CD14-positive monocyte (primary cell): ENCODE measurements at regions not wholly inside any gene's neighbourhood (a gene's known extent, or its start where the extent isn't known, plus 50 kb on each side); places are given as distances from the start of the nearest gene placed in this dataset.

Experiments used
- DNase-seq, 3 donors: peaks; one replicate each; pipeline ENCODE4 v3.0.0-alpha.2; 2011 to 2022
- H2AFZ ChIP-seq: 2 replicates; pipeline ENCODE4 v1.6.0; 2012; ENCODE audit warnings: mild to moderate bottlenecking, low read depth, low read length, inconsistent platforms; ENCODE audit not compliant: insufficient read depth, poor library complexity, severe bottlenecking
- H3K27ac ChIP-seq, 2 donors: 1 replicate in 1 of 2; 2 replicates in 1 of 2; pipeline ENCODE4 v1.5.1; 2012 to 2013; ENCODE audit warnings: low read length in 2 of 2, control low read depth in 1 of 2, inconsistent platforms in 1 of 2, low read depth in 1 of 2, mild to moderate bottlenecking in 1 of 2
- H3K27me3 ChIP-seq, 2 donors: one replicate each; pipeline versions ENCODE4 v1.6.0 to v1.6.1; 2011 to 2013; ENCODE audit warnings: low read length in 2 of 2; ENCODE audit not compliant: control insufficient read depth in 2 of 2, insufficient read depth in 2 of 2
- H3K36me3 ChIP-seq, 2 donors: replicated peaks in 1 of 2; 1 replicate in 1 of 2; 2 replicates in 1 of 2; pipeline versions ENCODE4 v1.5.1 to v1.6.1; 2012 to 2013; ENCODE audit warnings: low read length in 2 of 2, control low read depth in 1 of 2, inconsistent platforms in 1 of 2, mild to moderate bottlenecking in 1 of 2; ENCODE audit not compliant: insufficient read depth in 2 of 2, control insufficient read depth in 1 of 2
- H3K4me1 ChIP-seq, 2 donors: 1 replicate in 1 of 2; 2 replicates in 1 of 2; pipeline versions ENCODE4 v1.5.1 to v1.6.1; 2012 to 2013; ENCODE audit warnings: low read length in 2 of 2, control low read depth in 1 of 2, inconsistent platforms in 1 of 2, mild to moderate bottlenecking in 1 of 2, moderate library complexity in 1 of 2; ENCODE audit not compliant: insufficient read depth in 2 of 2, control insufficient read depth in 1 of 2
- H3K4me2 ChIP-seq: replicated peaks from 2 replicates; pipeline ENCODE3; 2012; ENCODE audit warnings: low read length, moderate library complexity, mild to moderate bottlenecking; ENCODE audit not compliant: poor library complexity, severe bottlenecking; ENCODE audit errors: extremely low read depth
- H3K4me3 ChIP-seq, 3 experiments: fragments of 200-600 bp in 1 of 3; sonication (generic) in 1 of 3; replicated peaks in 1 of 3; 1 replicate in 2 of 3; 2 replicates in 1 of 3; pipeline ENCODE4 v1.5.1; 2011 to 2013; ENCODE audit warnings: low read length in 3 of 3, mild to moderate bottlenecking in 3 of 3, control low read depth in 2 of 3, low read depth in 2 of 3, inconsistent platforms in 1 of 3, moderate library complexity in 1 of 3
- H3K79me2 ChIP-seq: 2 replicates; pipeline ENCODE4 v1.6.0; 2012; ENCODE audit warnings: mild to moderate bottlenecking, control low read depth, inconsistent platforms, low read length, moderate library complexity; ENCODE audit not compliant: insufficient read depth
- H3K9ac ChIP-seq: 2 replicates; pipeline ENCODE4 v1.6.0; 2017; ENCODE audit warnings: low read length, mild to moderate bottlenecking; ENCODE audit not compliant: insufficient read depth, poor library complexity, severe bottlenecking
- H3K9me3 ChIP-seq, 2 donors: replicated peaks in 1 of 2; 1 replicate in 1 of 2; 2 replicates in 1 of 2; pipeline versions ENCODE4 v1.5.1 to v1.6.1; 2012 to 2013; ENCODE audit warnings: low read length in 2 of 2, control low read depth in 1 of 2; ENCODE audit not compliant: control insufficient read depth in 1 of 2, insufficient read depth in 1 of 2
- H4K20me1 ChIP-seq: 2 replicates; pipeline ENCODE4 v1.6.0; 2012; ENCODE audit warnings: mild to moderate bottlenecking, low read length, control low read depth, moderate library complexity; ENCODE audit not compliant: insufficient read depth
- H3K27ac Mint-ChIP-seq, 7 donors: one replicate each; pipeline ENCODE4 v1.8.0; 2020; ENCODE audit warnings: mild to moderate bottlenecking in 7 of 7, mixed read lengths in 7 of 7, moderate library complexity in 6 of 7, inconsistent platforms in 2 of 7
- H3K27me3 Mint-ChIP-seq, 3 donors: one replicate each; pipeline ENCODE4 v1.8.0; 2021 to 2022; ENCODE audit warnings: low read depth in 3 of 3, mild to moderate bottlenecking in 3 of 3, mixed read lengths in 3 of 3, moderate library complexity in 3 of 3, inconsistent platforms in 1 of 3
- H3K36me3 Mint-ChIP-seq, 2 donors: one replicate each; pipeline ENCODE4 v1.8.0; 2020; ENCODE audit warnings: mixed read lengths in 2 of 2, inconsistent platforms in 1 of 2, mild to moderate bottlenecking in 1 of 2
- H3K4me1 Mint-ChIP-seq: one replicate; pipeline ENCODE4 v1.8.0; 2020; ENCODE audit warnings: mild to moderate bottlenecking, mixed read lengths
- H3K4me3 Mint-ChIP-seq, 2 donors: one replicate each; pipeline ENCODE4 v1.8.0; 2020; ENCODE audit warnings: mild to moderate bottlenecking in 2 of 2, mixed read lengths in 2 of 2, moderate library complexity in 1 of 2
- H3K9me3 Mint-ChIP-seq, 7 donors: one replicate each; pipeline ENCODE4 v1.8.0; 2020 to 2022; ENCODE audit warnings: mixed read lengths in 7 of 7, mild to moderate bottlenecking in 6 of 7, moderate library complexity in 6 of 7, inconsistent platforms in 2 of 7
- WGBS: methylation state at CpG from one replicate; pipeline ENCODE4 v1.1.5; 2013; ENCODE audit warnings: missing lambda C conversion rate; ENCODE audit not compliant: insufficient coverage; 5-methylcytosine and 5-hydroxymethylcytosine counted together
- intact Hi-C, 2 donors: fragments of 100-400 bp; cut with micrococcal nuclease; formaldehyde crosslinking; loops; one replicate each; pipeline versions ENCODE4 v1.15.0 to v1.15.1; 2023
- TF ChIP-seq, protein P1 (sequence below): fragments of 200-600 bp; IDR thresholded peaks from one replicate; pipeline ENCODE4 v1.8.0; 2022; ENCODE audit warnings: antibody characterized with exemption, mild to moderate bottlenecking

DNA sequence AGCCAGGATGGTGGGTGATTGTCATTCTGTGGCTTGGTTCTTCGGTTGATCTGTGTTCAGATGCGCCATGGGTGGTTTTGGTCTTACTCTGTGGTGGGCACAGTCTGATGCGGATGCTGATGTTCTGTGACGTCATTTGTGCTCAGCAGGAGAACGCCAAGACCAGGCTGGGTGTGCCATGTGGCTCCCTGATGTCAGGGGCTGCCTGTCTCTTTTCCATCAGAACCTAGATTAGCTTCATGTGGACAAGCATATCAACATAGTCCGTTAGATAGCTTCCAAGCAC, 100.6 kb upstream of the ARL4C start:
- intact Hi-C loops: no loop called here
- H2AFZ ChIP-seq: no peak overlapping the region
- Mint-ChIP-seq H3K36me3 (no peaks in the 10 kb centered on the region), H3K4me3 (no peak overlapping the region), H3K27me3 (peaks cover 0 to 5% (median 2%) of the 10 kb centered on the region in 3 donors), H3K4me1 (no peaks in the 10 kb centered on the region), H3K27ac (no peak overlapping the region), H3K9me3 (peaks cover 0 to 3% (median 2%) of the 10 kb centered on the region in 7 donors)
- H3K79me2 ChIP-seq: no peaks in the 10 kb centered on the region
- H3K9ac ChIP-seq: no peak overlapping the region
- H3K4me1 ChIP-seq: no peaks in the 10 kb centered on the region
- no peak for DNase-seq
- no peaks in the 10 kb centered on the region for H4K20me1 ChIP-seq
- H3K27me3 ChIP-seq: no peaks in the 10 kb centered on the region
- no peak overlapping the region for H3K27ac ChIP-seq
- TF ChIP-seq, protein P1, sequence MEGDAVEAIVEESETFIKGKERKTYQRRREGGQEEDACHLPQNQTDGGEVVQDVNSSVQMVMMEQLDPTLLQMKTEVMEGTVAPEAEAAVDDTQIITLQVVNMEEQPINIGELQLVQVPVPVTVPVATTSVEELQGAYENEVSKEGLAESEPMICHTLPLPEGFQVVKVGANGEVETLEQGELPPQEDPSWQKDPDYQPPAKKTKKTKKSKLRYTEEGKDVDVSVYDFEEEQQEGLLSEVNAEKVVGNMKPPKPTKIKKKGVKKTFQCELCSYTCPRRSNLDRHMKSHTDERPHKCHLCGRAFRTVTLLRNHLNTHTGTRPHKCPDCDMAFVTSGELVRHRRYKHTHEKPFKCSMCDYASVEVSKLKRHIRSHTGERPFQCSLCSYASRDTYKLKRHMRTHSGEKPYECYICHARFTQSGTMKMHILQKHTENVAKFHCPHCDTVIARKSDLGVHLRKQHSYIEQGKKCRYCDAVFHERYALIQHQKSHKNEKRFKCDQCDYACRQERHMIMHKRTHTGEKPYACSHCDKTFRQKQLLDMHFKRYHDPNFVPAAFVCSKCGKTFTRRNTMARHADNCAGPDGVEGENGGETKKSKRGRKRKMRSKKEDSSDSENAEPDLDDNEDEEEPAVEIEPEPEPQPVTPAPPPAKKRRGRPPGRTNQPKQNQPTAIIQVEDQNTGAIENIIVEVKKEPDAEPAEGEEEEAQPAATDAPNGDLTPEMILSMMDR: no peak
- no peak overlapping the region for H3K4me2 ChIP-seq
- H3K9me3 ChIP-seq: no peaks in the 10 kb centered on the region
- no peak overlapping the region for H3K4me3 ChIP-seq
- 89% methylated on average over 5 of the region's 6 CpGs for WGBS
- H3K36me3 ChIP-seq: no peaks in the 10 kb centered on the region

DNA sequence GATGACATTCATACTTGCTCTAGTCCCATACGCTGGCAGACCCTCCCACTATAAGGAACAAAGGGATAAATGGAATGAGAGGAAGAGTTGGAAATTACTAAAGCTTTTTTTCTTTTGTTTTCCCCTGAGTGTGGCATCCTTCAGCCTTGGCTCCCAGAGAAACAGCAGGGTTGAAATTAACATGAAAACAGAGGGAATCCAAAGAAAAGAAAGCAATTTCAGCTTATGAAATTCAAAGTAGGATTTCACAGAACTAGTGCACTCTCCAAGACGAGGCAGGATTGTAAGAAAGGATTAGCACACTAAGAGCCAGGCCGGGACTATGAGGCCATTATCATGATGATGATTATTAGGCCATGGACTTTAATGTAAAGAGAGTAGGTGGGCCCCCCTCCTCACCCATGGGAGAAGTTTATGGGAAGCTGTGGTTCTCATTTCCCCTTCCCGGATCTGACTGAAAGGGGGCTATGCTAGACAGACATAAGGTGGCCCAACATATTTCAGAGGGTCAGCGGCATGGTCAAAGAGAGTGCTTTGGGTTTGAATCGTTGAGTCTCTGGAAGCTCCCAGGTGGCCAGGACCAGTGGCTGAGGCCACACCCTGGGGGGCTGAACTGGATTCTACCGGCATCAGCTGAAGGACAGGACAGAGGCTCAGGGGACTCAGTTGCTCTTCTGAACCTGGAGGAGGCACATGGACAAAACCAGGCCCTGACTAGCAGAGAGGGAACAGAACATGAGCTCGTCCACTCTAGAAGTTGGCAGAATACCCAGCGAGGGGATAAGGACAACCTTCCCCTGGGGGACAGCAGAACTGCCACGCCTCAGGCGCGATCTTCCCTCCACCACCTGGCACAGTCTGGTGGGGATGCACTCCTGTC, 100.1 kb upstream of the ARL4C start:
- Histone ChIP-seq H3K36me3 (no peaks in the 10 kb centered on the region), H3K4me3 (no peak overlapping the region), H3K4me2 (no peak overlapping the region), H3K27ac (no peak overlapping the region), H4K20me1 (no peaks in the 10 kb centered on the region), H3K4me1 (no peaks in the 10 kb centered on the region), H3K27me3 (no peaks in the 10 kb centered on the region), H3K79me2 (no peaks in the 10 kb centered on the region), H3K9me3 (no peaks in the 10 kb centered on the region), H2AFZ (no peak overlapping the region), H3K9ac (no peak overlapping the region)
- H3K27ac Mint-ChIP-seq: no peak overlapping the region
- no peaks in the 10 kb centered on the region for H3K36me3 Mint-ChIP-seq
- intact Hi-C loops: no loop called here
- DNase-seq: no peak
- TF ChIP-seq, protein P1: no peak
- no peaks in the 10 kb centered on the region for H3K4me1 Mint-ChIP-seq
- H3K4me3 Mint-ChIP-seq: no peak overlapping the region
- peaks cover 0 to 5% (median 2%) of the 10 kb centered on the region in 3 donors for H3K27me3 Mint-ChIP-seq
- 94% methylated on average over 2 of the region's 12 CpGs for WGBS
- H3K9me3 Mint-ChIP-seq: peaks cover 0 to 3% (median 2%) of the 10 kb centered on the region in 7 donors
